Ovary (tissue), 3 donors: ENCODE measurements at regions not wholly inside any gene's neighbourhood (a gene's known extent, or its start where the extent isn't known, plus 50 kb on each side); places are given as distances from the start of the nearest gene placed in this dataset.

ENCODE experiments used
- CTCF ChIP-seq, 3 donors: fragments of 450-650 bp in 2 of 3; fragments of 200-600 bp in 1 of 3; IDR thresholded peaks; one replicate each; pipeline versions ENCODE4 v1.5.1 to v1.8.0; 2016 to 2022; ENCODE audit warnings: antibody characterized with exemption in 3 of 3, mild to moderate bottlenecking in 1 of 3
- EP300 ChIP-seq: sonication (generic); formaldehyde crosslinking; IDR thresholded peaks from one replicate; pipeline ENCODE4 v1.6.1; 2017; ENCODE audit warnings: antibody characterized with exemption
- POLR2A ChIP-seq: fragments of 450-650 bp; IDR thresholded peaks from one replicate; pipeline ENCODE4 v1.6.1; 2017; ENCODE audit warnings: antibody characterized with exemption, mild to moderate bottlenecking, moderate library complexity
- donor health status: DM: no; HTN: no; CAD: no.

GRCh38 chr3:90055666-90056065 lies 948.2 kb downstream of the EPHA3 start:
- no peak for TF ChIP-seq CTCF (IDR thresholded peaks at IDR 0.05)
- no peak for TF ChIP-seq EP300
- no peak for TF ChIP-seq POLR2A
